NT2/D1 (cell line): ENCODE measurements at regions not wholly inside any gene's neighbourhood (a gene's known extent, or its start where the extent isn't known, plus 50 kb on each side); places are given as distances from the start of the nearest gene placed in this dataset.

Experiments
- SUZ12 ChIP-seq: IDR thresholded peaks from 2 replicates; pipeline ENCODE4 v1.6.1; 2011; ENCODE audit not compliant: insufficient read length, insufficient read depth; ENCODE audit errors: extremely low read depth
- YY1 ChIP-seq: IDR thresholded peaks from 2 replicates; pipeline ENCODE4 v1.6.1; 2011; ENCODE audit not compliant: insufficient read length, insufficient read depth
- ZNF274 ChIP-seq: IDR thresholded peaks from 2 replicates; pipeline ENCODE4 v1.6.1; 2011; ENCODE audit warnings: mild to moderate bottlenecking, low read depth, low read length

GRCh38 chr22:23517804-23518375 is 62.2 kb downstream of the IGLL1 start:
- TF ChIP-seq YY1 (no peak), SUZ12 (no peak), ZNF274 (no peak)
